Fibroblast of skin of abdomen (primary cell): ENCODE measurements at regions not wholly inside any gene's neighbourhood (a gene's known extent, or its start where the extent isn't known, plus 50 kb on each side); places are given as distances from the start of the nearest gene placed in this dataset.

ENCODE experiments used
- DNase-seq: peaks from one replicate; pipeline ENCODE4 v3.0.0-alpha.2; 2013

- peak; percentile 17 for DNase-seq
Measured at GRCh38 chr3:81279481-81280379, 481.7 kb downstream of the GBE1 start.

- peak; percentile 70 for DNase-seq
Measured at GRCh38 chr3:81277853-81278252, 483.6 kb downstream of the GBE1 start.

GRCh38 chr3:81274671-81275070 is 486.8 kb downstream of the GBE1 start:
- peak; percentile 7 for DNase-seq

GRCh38 chr3:81270603-81271379 is 490.7 kb downstream of the GBE1 start:
- no peak for DNase-seq

- no peak for DNase-seq
Measured at GRCh38 chr3:81268526-81268925, 492.9 kb downstream of the GBE1 start.

- no peak for DNase-seq
Measured at GRCh38 chr3:81261996-81262395, 499.4 kb downstream of the GBE1 start.

- DNase-seq = no peak
Measured at GRCh38 chr3:81255463-81255862, 506.0 kb downstream of the GBE1 start.

GRCh38 chr3:81251096-81251495 is 510.3 kb downstream of the GBE1 start:
- no peak for DNase-seq

GRCh38 chr3:81249540-81250029 is 511.9 kb downstream of the GBE1 start:
- DNase-seq = peak; percentile 72

GRCh38 chr3:81245501-81245900 is 515.9 kb downstream of the GBE1 start:
- DNase-seq = no peak

- DNase-seq = no peak
Measured at GRCh38 chr3:81245043-81245442, 516.4 kb downstream of the GBE1 start.

- DNase-seq = no peak
Measured at GRCh38 chr3:81244231-81244630, 517.2 kb downstream of the GBE1 start.

GRCh38 chr3:81242871-81243270 is 518.6 kb downstream of the GBE1 start:
- peak; percentile 46 for DNase-seq

- no peak for DNase-seq
Measured at GRCh38 chr3:81237181-81237580, 524.3 kb downstream of the GBE1 start.

- peak; percentile 51 for DNase-seq
Measured at GRCh38 chr3:81218023-81218422, 543.4 kb downstream of the GBE1 start.

GRCh38 chr3:81217101-81217500 is 544.3 kb downstream of the GBE1 start:
- no peak for DNase-seq

- peak; percentile 75 for DNase-seq
Measured at GRCh38 chr3:81216192-81216591, 545.3 kb downstream of the GBE1 start.

- DNase-seq = peak; percentile 84
Measured at GRCh38 chr3:81214631-81215030, 546.8 kb downstream of the GBE1 start.

- DNase-seq = no peak
Measured at GRCh38 chr3:81199587-81199986, 561.9 kb downstream of the GBE1 start.

GRCh38 chr3:81198756-81199155 is 562.7 kb downstream of the GBE1 start:
- DNase-seq = peak; percentile 74

GRCh38 chr3:81198216-81198615 is 563.2 kb downstream of the GBE1 start:
- DNase-seq = peak; percentile 68

GRCh38 chr3:81197386-81197785 is 564.1 kb downstream of the GBE1 start:
- peak; percentile 65 for DNase-seq

GRCh38 chr3:81195478-81195877 is 566.0 kb downstream of the GBE1 start:
- DNase-seq = peak; percentile 87

GRCh38 chr3:81186412-81186811 is 575.0 kb downstream of the GBE1 start:
- DNase-seq = no peak
